ENCODE measurements at regions not wholly inside any gene's neighbourhood (a gene's known extent, or its start where the extent isn't known, plus 50 kb on each side); places are given as distances from the start of the nearest gene placed in this dataset.
A peak's percentile ranks its signal among the peaks of the same experiment; 100 is the strongest.
"Not testable (repeated sequence)": the region's sequence is repeated elsewhere in the genome, so short reads cannot be mapped to it uniquely, and the experiment has no call there.

GRCh38 chr12:14214495-14214894, 151.0 kb upstream of the ATF7IP start:
- no peak for DNase-seq

- DNase-seq = not testable (repeated sequence)
Observed at GRCh38 chr12:14215949-14216348, 149.5 kb upstream of the ATF7IP start.

GRCh38 chr12:14216405-14217294, 148.8 kb upstream of the ATF7IP start:
- no peak for DNase-seq

- DNase-seq = no peak
Observed at GRCh38 chr12:14219156-14219555, 146.3 kb upstream of the ATF7IP start.

DNA sequence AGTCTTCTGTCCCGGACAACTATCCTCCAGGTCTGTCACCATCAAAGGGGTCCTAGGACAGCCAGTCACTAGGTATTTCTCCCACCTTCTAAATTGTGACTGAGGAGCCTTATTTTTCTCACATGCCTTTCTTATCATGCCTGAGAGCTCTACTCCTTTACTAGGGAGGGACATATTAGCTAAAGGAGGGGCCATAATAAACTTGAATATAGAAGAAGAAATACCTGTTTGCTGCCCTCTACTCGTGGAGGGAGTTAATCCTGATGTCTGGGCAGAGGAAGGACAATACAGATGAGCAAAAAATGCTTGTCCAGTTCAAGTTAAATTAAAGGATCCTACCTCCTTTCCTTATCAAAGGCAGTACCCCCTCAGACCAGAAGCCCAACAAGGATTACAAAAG, 145.8 kb upstream of the ATF7IP start:
- not testable (repeated sequence) for DNase-seq

GRCh38 chr12:14225064-14225463, 140.4 kb upstream of the ATF7IP start:
- no peak for DNase-seq

DNA sequence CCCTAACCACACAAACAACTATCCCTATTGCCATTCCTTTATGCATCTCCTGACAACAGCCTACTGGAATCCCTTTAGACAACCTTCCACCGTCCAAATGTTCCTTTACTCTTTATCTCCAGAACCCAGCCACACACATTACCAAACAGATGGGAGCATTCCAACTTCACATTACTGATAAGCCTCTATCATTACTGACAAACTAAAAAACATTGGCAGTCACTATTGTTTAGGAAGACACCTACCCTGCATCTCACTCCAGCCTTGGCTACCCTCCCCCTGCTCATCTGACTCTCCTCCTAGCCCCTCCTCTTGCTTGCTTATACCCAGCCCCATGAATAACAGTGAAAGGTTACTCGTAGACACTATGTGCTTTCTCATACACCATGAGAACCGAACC, 130.3 kb upstream of the ATF7IP start:
- DNase-seq = not testable (repeated sequence)

DNA sequence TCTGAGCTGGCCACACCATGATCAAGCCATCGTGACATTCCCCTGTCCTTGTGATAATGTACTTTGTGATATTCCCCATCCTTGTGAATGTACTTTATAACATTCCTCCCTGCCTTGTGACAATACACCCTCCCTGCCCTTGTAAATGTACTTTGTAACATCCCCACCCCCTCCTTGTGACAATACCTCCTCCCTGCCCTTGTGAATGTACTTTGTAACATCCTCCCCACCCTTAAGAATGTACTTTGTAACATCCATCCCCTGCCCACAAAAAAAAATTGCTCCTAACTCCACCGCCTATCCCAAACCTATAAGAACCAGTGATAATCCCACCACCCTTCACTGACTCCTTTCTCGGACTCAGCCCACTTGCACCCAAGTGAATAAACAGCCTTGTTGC, 128.8 kb upstream of the ATF7IP start:
- DNase-seq = not testable (repeated sequence)

DNA sequence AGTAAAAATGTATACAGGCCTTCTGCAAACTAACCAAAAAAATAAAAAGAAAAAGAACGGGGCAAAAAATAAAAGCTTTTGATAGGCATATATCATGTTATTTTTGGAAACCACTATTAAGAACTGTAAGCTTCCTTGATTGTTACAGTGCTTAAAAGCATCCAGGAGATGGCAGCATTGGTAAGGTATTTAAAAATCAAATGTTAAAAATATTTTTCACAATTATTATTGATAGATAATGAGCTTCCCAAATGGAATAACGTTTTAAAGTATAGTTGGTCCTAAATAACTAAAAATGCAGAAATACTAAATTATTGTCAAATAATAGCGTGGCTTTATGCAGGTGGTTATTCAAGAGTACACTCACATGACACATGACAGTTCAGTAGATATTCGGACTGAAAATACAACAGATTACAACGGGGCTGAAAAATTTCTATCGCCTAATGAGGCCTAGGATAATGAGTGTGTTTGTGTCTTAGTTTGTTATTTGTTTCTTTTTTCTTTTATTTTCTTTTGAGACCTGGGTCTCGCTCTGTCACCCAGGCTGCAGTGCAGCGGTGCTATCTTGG, 127.2 kb upstream of the ATF7IP start:
- DNase-seq = no peak

DNA sequence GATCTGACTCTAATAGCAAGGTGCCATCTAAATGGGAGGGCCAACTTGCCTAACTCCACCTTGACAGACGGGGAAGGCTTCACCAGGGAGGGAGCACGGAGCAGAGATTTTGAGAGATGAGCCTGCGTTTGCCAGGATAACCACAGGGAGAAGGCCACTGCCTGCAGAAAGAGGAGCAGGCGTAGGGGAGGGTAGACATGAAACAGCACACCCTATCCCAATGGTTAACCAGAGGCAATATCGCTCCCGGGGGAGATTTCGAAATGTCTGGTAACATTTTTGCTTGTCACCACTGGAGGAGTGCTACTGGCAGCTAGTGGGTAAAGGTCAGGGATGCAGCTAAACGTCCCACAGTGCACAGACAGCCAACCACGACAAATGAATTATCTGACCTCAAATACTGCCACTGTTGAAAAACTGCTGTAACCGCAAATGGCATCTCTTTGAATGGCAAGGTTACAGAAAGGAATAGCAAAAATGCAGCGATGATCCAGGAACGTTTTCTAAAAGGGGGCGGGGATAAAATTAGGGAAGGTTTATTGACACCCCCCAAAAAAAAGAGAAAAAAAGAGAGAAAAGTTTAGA, 126.0 kb upstream of the ATF7IP start:
- no peak for DNase-seq

DNA sequence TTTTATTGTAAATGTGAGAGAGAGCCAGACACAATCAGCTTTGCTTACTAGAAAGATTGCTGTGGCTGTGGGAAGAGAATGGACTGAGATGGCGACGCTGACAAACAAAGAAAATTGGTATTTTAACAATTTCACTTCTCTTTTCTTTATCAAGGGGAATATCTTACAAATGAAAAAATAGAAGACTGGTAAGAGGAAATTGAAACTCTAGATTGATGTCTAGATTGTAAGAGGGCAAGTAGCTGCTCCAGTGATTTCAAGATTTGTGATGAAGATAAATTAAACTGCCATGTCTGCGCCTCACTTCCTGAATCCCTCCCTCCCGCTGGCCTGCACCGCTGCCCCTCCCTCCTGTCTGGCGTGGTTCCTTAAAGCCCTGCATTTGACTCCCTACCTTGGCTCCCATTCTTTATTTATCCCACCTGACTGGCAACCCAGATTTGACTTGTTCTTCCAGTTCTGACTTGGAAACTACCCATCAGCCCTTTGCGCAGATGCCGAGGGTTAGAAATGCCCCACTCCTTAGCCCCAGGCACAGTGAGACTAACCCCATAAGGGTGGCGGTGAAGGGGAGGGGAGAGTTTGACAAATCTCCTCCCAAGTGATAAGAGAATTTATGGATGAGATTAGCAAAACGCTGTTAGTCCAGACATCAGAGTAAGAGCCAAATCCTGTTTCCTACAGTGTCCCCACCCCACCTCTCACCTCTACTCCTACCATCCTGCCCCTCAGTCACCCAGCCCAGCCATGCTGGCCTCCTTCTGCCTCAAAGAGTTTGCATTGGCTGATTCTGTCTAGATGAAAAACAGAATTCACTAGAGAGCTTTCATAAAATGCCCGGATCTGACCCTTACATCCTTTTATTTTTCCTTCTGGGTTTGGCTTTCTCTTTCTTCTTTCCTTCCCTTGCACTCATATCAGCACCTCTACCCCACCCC, 125.3 kb upstream of the ATF7IP start:
- DNase-seq = no peak

DNA sequence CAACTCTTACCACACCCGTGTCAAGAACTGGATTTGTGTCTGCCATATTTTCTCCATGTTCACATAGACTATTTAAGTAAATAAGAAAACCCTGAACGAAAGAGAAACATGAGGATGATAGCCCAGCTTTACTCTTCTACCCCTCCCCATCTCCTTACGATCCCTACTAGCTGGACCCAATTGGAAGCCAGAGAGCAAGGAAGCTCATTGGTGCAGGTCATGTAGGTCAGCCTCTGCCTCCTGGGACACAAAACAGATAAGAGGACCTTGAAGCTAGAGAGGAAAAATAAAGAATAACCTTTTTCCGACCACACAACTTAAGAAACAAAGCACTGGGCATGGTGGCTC, 124.6 kb upstream of the ATF7IP start:
- no peak for DNase-seq

DNA sequence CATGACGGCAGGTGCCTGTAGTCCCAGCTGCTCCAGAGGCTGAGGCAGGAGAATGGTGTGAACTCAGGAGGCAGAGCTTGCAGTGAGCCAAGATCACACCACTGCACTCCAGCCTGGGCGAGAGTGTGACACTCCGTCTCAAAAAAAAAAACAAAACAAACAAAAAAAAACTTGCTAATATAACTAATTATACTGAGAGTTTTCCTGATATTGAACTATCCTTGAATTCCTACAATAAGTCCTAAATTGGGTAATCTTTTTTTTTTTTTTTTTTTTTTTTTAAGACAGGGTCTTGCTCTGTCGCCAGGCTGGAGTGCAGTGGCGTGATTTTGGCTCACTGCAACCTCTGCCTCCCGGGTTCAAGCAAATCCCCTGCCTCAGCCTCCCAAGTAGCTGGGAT, 122.7 kb upstream of the ATF7IP start:
- DNase-seq = not testable (repeated sequence)

DNA sequence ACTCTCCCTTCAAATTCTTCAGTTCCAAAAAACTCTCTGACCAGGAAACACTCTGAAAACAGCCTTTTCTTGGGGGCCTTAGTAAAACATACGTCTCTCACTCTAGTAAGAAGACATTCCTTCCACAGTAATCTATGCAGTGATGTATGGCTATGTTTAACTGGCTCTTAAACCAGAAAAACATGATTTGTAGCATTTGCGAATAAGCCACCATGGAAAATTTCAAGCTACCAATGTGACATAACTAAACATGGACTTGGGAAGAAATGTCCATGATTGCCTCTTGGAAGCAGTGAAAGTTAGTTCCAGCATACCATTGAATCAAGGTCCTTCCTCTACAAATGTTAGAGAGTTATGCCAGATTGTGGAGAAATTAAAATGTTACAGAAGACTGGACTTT, 121.5 kb upstream of the ATF7IP start:
- DNase-seq = no peak

DNA sequence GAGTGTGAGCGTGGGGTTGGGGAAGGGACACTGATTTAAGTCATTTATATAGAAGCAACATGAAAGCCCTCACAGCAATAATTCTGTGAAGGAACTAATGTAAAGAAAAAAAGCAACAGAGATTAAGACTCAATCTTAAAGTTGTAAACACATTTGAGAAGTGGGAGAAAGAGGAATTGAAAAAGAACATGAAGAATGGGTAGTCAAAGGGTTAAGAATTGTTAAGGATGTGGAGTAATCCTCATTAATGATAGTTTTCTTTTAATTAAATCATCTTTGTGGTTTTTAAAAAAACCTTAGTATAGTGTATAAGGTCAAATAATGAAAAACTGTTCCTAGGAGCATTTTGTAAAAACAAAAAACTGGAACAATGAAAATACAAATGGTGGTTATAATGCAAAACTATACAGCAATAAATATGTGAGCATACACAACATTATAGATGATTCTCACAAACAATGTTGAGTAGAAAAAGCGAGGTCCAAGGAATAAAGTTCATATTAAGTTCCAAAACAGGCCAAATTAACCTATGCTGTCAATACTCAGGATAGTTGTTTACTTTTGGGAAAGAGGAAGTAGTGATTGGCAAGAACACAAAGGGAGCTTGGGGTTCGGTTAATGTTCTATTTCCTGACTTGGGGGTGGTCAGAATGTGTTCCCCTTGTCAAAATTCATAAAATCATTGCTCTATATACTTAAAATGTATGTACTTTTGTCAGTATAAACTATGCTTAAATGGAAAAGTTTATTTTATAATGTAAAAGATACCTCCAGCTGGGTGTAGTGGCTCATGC, 120.4 kb upstream of the ATF7IP start:
- no peak for DNase-seq

DNA sequence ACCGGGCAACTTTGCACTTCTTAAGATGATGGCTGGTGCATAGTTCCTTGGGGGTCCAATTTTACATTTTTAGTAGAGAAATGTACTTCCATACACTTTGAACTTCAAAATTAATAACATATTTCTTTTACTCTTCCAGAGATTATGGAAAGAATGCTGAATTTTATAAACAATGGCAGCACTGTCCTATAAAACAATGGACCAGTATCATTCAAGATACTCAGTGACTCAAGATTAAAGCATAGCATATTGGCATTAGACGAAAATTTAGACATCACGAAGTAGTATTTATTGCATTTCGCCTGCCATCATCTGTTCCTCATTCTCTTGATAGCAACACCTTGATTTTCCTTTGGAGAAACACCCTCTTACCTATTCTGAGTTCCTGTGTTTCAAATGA, 118.3 kb upstream of the ATF7IP start:
- DNase-seq = no peak

DNA sequence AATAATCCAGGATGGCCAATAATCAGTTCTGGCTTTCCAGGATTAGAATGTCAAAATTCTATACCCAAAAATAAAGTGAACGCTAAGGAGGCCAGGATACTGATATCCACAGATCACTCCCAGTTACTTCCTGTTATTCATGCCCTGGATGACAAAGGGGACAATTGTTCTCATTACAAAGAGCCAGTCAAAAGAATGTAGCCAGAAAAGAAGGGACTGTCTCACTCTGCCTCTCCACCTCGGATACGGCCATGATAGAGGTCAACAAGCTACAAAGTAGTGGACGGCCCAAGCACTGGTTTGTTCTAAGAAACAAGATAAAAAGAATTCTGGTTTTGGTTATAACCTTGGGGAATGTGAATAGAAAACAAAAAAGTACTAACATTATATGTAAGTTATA, 116.1 kb upstream of the ATF7IP start:
- no peak for DNase-seq

DNA sequence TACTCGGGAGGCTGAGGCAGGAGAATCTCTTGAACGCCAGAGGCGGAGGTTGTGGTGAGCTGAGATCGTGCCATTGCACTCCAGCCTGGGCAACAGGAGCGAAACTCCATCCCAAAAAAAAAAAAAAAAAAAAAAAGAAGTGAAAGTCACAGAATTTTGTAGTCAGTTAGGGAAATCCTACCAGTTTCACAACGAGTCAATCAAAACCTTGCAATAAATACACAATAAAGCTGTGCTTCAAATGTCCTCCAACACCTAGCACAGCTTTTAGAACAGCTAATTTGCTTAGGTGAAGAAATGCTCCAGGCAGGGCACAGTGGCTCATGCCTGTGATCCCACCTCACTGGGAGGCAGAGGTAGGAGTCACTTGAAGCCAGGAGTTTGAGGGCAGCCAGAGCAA, 112.8 kb upstream of the ATF7IP start:
- no peak for DNase-seq

DNA sequence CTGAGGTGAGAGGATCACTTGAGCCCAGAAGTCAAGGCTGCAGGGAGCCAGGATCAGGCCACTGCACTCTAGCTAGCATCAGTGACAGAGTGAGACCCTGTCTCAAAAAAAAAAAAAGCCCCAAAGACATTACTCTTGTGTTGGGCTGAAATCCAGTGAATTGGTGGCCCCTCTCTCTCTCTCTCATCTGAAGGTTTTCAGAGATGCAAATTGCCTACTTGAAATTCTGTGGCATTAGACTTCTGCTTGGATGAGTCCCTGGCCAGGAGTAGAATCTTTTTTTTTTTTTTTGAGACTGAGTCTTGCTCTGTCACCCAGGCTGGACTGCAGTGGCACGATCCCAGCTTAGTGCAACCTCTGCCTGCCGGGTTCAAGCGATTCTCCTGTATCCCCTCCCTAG, 112.0 kb upstream of the ATF7IP start:
- DNase-seq = no peak

DNA sequence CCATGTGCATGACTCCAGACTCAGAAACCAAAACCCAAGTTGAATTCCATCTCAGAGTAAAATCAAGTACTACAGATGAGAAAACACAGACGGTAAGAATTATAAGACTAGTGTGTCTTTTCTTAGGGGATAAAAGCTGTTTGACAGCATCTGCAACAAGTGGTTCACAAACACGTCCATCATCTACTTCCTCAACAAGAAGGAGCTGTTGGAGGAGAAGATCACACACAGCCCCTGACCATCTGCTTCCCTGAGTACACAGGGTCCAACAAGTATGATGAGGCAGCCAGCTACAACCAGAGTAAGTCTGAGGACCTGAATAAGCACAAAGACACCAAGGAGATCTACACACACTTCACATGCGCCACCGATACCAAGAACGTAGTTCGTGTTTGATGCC, 110.7 kb upstream of the ATF7IP start:
- DNase-seq = no peak

DNA sequence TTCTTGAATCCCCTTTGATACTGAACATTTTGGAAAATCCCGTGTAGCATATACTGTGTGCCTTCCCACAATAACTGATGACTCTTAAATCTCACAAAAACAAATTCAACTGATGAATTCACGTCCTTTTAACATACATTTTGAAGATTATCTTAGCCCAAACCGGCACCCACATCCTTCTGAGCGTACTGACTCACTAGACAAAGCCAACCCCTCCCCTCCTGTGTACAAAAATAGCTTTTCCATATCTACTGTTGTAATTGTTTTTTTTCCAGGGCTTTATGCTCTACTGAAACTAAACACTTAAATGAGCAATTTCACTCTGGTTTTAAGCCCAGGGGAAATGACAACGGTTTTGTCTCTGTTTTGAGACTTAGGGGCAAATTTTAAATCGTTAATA, 109.4 kb upstream of the ATF7IP start:
- no peak for DNase-seq

GRCh38 chr12:14256555-14257169, 108.8 kb upstream of the ATF7IP start:
- peak; percentile 39 for DNase-seq

All from COR-L47 (cell line).